Endothelial cell (in vitro differentiated cells): ENCODE measurements at regions not wholly inside any gene's neighbourhood (a gene's known extent, or its start where the extent isn't known, plus 50 kb on each side); places are given as distances from the start of the nearest gene placed in this dataset.

Source experiments
- DNase-seq: peaks from one replicate; pipeline ENCODE4 v3.0.0; 2021; ENCODE audit warnings: low spot score
- H3K27ac Mint-ChIP-seq: one replicate; pipeline ENCODE4 v1.8.0; 2021; ENCODE audit warnings: mixed read lengths, inconsistent platforms; ENCODE audit not compliant: unreplicated experiment
- H3K27me3 Mint-ChIP-seq: one replicate; pipeline ENCODE4 v1.8.0; 2021; ENCODE audit warnings: mild to moderate bottlenecking, moderate library complexity, mixed read lengths, inconsistent platforms; ENCODE audit not compliant: unreplicated experiment
- H3K36me3 Mint-ChIP-seq: one replicate; pipeline ENCODE4 v1.8.0; 2021; ENCODE audit warnings: mild to moderate bottlenecking, low read depth, mixed read lengths, inconsistent platforms; ENCODE audit not compliant: unreplicated experiment
- H3K4me1 Mint-ChIP-seq: one replicate; pipeline ENCODE4 v1.8.0; 2021; ENCODE audit warnings: mild to moderate bottlenecking, mixed read lengths, inconsistent platforms; ENCODE audit not compliant: unreplicated experiment
- H3K4me3 Mint-ChIP-seq: one replicate; pipeline ENCODE4 v1.8.0; 2021; ENCODE audit warnings: mild to moderate bottlenecking, mixed read lengths, inconsistent platforms; ENCODE audit not compliant: unreplicated experiment
- H3K9me3 Mint-ChIP-seq: one replicate; pipeline ENCODE4 v1.8.0; 2021; ENCODE audit warnings: mixed read lengths, inconsistent platforms; ENCODE audit not compliant: unreplicated experiment
- TF ChIP-seq, protein P1 (sequence below): fragments of 200-600 bp; sonication (generic); IDR thresholded peaks from one replicate; pipeline ENCODE4 v1.5.0; 2021; ENCODE audit warnings: antibody characterized with exemption; ENCODE audit not compliant: unreplicated experiment

DNA sequence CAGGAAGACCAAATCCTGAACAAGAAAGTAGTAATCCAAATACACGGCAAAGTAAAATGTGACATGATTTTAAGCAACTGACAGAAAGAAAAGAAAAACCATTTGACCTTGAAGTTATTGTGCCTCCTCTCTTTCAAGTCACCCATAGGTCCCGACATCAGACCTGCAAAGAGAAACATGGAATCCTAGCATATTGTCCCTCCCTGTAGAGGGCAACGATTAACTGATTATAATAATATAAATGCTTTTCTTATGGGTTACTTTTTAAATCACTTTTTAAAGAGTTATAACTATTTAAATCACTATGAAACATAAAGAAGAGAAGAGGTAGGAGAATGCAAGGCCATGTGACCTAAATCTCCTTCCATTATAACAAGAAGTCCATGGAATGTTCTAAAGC is 143.2 kb upstream of the LIPC start:
- no peaks in the 10 kb centered on the region for H3K4me1 Mint-ChIP-seq
- TF ChIP-seq, protein P1, sequence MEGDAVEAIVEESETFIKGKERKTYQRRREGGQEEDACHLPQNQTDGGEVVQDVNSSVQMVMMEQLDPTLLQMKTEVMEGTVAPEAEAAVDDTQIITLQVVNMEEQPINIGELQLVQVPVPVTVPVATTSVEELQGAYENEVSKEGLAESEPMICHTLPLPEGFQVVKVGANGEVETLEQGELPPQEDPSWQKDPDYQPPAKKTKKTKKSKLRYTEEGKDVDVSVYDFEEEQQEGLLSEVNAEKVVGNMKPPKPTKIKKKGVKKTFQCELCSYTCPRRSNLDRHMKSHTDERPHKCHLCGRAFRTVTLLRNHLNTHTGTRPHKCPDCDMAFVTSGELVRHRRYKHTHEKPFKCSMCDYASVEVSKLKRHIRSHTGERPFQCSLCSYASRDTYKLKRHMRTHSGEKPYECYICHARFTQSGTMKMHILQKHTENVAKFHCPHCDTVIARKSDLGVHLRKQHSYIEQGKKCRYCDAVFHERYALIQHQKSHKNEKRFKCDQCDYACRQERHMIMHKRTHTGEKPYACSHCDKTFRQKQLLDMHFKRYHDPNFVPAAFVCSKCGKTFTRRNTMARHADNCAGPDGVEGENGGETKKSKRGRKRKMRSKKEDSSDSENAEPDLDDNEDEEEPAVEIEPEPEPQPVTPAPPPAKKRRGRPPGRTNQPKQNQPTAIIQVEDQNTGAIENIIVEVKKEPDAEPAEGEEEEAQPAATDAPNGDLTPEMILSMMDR, result no peak
- H3K9me3 Mint-ChIP-seq, result no peaks in the 10 kb centered on the region
- H3K4me3 Mint-ChIP-seq, result no peak overlapping the region
- DNase-seq, result no peak
- H3K27ac Mint-ChIP-seq, result no peak overlapping the region
- H3K27me3 Mint-ChIP-seq, result no peaks in the 10 kb centered on the region
- no peaks in the 10 kb centered on the region for H3K36me3 Mint-ChIP-seq

DNA sequence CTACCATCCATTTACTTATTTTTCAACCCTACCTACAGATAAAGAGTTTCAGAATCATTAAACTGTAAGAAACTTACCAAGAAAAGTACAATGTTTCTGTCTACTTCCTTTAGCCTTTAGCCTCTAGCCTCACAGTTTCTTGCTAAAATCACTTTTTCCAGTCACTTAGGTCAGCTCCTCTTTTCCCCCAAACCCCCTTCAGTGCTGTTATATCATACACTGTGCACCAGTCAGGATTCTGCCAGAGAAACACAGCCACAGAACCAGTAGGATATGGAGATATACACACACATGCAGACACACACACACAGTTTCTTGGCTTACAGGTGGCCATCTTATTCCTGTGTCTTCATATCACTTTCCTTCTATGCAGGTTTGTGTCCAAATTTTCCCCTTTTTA is 139.9 kb upstream of the LIPC start:
- no peaks in the 10 kb centered on the region for H3K9me3 Mint-ChIP-seq
- DNase-seq, result no peak
- no peaks in the 10 kb centered on the region for H3K36me3 Mint-ChIP-seq
- no peak overlapping the region for H3K27ac Mint-ChIP-seq
- no peak overlapping the region for H3K4me3 Mint-ChIP-seq
- no peaks in the 10 kb centered on the region for H3K27me3 Mint-ChIP-seq
- H3K4me1 Mint-ChIP-seq, result no peaks in the 10 kb centered on the region
- TF ChIP-seq, protein P1, result no peak

DNA sequence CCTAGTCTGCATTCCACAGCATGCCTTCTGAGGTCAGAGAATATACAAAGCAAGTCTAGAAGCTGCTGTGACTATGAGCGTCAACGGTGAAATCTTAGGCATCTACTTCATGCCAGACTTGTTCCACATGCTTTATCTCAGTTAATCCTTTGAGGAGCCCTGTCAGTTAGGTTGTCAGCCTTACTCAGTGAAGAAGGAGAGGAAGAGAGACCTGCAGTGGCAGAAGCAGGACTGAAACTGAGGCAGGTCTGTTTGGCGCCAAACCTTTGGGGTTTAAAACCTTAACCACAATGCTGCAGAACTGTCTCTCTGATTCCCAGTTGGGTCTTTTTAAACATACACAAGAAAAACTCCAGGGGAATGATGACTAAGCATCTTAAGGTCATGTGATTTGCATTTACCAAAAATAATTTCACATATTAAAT is 139.0 kb upstream of the LIPC start:
- Mint-ChIP-seq H3K27me3 (no peaks in the 10 kb centered on the region), H3K36me3 (no peaks in the 10 kb centered on the region), H3K27ac (no peak overlapping the region), H3K4me1 (no peaks in the 10 kb centered on the region), H3K9me3 (no peaks in the 10 kb centered on the region), H3K4me3 (no peak overlapping the region)
- DNase-seq, result no peak
- TF ChIP-seq, protein P1, result no peak

DNA sequence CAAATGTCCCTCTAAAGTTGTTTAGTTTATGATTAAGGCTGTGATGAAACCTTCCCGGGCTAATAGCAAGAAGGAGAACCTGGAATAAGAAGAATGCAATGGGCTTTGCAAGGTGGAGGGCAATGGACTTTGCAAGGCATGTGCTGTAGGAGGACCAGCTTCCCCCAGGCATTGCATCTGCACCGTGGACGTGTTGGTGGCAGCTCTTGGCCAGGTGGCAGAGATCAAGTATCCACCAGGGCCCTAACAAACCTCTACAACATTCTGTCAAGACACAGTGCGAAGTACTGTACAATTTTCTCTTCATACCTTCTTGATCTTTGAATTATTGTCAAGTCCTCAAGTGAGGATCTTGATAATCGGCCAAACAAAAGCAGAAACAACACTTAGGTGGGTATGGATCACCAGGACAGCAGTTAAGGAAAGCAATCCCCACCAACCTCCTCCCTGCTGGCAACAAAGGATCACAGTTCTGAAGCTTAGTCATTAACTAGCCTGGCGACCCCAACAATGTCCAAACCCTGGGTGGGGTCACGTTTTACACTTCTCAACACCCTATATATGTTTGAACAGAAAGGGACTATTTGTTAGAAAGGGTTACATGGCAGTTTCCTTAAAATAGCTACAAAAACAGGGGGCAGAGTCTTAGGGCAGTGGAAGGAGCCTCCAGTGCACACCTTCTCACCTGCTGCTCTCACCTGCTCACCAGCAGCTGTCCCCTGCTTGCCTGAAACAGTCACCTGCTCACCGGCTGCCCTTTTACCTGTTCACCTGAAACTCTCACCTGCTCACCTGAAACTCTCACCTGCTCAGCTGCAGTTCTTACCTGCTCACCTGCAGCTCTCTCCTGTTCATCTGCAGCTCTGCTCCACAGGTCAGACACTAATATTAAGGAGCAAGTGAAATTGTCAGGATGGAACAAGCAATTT is 137.9 kb upstream of the LIPC start:
- Mint-ChIP-seq H3K9me3 (no peaks in the 10 kb centered on the region), H3K27ac (no peak overlapping the region), H3K4me3 (no peak overlapping the region), H3K4me1 (no peaks in the 10 kb centered on the region), H3K36me3 (no peaks in the 10 kb centered on the region), H3K27me3 (no peaks in the 10 kb centered on the region)
- TF ChIP-seq, protein P1, result no peak
- DNase-seq, result no peak

DNA sequence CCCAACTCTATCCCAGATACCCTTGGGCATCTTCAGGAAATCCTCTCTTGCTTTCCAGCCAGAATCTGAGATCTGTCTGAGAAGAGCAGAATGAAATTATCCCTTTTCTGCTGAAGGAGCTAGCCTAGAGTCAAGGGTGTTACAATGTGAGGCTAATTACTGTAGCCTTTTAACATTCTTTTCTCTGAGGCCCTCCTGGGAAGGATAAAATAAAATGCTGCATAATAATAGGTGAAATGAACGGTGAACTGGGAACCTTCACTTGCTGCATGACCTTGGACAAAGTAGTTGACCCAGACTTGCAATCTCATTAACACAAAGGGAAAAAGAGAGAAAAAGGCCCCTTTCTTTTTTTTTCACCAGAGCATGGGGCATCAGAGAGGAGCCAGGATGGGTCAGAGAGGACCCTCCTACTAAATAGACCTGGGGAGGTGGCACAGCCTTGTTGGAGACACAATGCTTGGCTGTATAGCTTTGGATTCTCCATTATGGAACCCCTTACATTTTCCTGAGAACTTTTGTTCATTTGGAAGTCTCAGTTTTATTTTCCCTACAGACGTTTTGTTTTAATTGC is 137.0 kb upstream of the LIPC start:
- Mint-ChIP-seq H3K4me3 (no peak overlapping the region), H3K9me3 (no peaks in the 10 kb centered on the region), H3K36me3 (no peaks in the 10 kb centered on the region), H3K27me3 (no peaks in the 10 kb centered on the region), H3K4me1 (no peaks in the 10 kb centered on the region), H3K27ac (no peak overlapping the region)
- TF ChIP-seq, protein P1, result no peak
- DNase-seq, result no peak
